Cardiac fibroblast (primary cell): ENCODE measurements at regions not wholly inside any gene's neighbourhood (a gene's known extent, or its start where the extent isn't known, plus 50 kb on each side); places are given as distances from the start of the nearest gene placed in this dataset.
"Not testable (repeated sequence)": the region's sequence is repeated elsewhere in the genome, so short reads cannot be mapped to it uniquely, and the experiment has no call there.

ENCODE experiments used
- DNase-seq, 2 donors: peaks; one replicate each; pipeline versions ENCODE4 v3.0.0 to v3.0.0-alpha.2; 2010; ENCODE audit warnings: low read depth in 2 of 2
- H3K4me3 ChIP-seq, 2 donors: replicated peaks in 1 of 2; 1 replicate in 1 of 2; 2 replicates in 1 of 2; pipeline ENCODE4 v1.5.1; 2011; ENCODE audit warnings: low read depth in 2 of 2, low read length in 2 of 2, mild to moderate bottlenecking in 2 of 2, moderate library complexity in 1 of 2
- TF ChIP-seq, protein P1 (sequence below): IDR thresholded peaks from one replicate; pipeline ENCODE4 v1.5.1; 2011; ENCODE audit warnings: low read depth, mild to moderate bottlenecking, low read length, inconsistent platforms

DNA sequence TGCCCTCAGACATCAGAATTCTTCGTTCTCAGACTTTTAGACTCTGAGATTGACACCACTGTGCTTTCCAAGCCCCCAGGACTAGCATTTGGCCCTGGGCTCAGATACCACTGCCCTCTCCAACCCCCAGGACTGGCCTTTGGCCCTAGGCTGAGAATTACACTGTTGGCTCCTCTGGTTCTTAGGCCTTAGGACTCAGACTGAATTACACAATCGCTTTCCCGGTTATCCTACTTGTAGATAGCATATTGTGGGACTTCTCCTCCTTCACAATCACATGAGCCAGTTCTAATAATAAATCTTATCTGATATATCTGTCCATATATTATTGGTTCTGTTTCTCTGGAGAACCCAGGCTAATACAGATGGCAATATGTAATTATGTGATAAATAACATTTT is 1725.5 kb downstream of the GRIK2 start:
- H3K4me3 ChIP-seq: no peak overlapping the region
- TF ChIP-seq, protein P1, sequence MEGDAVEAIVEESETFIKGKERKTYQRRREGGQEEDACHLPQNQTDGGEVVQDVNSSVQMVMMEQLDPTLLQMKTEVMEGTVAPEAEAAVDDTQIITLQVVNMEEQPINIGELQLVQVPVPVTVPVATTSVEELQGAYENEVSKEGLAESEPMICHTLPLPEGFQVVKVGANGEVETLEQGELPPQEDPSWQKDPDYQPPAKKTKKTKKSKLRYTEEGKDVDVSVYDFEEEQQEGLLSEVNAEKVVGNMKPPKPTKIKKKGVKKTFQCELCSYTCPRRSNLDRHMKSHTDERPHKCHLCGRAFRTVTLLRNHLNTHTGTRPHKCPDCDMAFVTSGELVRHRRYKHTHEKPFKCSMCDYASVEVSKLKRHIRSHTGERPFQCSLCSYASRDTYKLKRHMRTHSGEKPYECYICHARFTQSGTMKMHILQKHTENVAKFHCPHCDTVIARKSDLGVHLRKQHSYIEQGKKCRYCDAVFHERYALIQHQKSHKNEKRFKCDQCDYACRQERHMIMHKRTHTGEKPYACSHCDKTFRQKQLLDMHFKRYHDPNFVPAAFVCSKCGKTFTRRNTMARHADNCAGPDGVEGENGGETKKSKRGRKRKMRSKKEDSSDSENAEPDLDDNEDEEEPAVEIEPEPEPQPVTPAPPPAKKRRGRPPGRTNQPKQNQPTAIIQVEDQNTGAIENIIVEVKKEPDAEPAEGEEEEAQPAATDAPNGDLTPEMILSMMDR: no peak
- no peak for DNase-seq

DNA sequence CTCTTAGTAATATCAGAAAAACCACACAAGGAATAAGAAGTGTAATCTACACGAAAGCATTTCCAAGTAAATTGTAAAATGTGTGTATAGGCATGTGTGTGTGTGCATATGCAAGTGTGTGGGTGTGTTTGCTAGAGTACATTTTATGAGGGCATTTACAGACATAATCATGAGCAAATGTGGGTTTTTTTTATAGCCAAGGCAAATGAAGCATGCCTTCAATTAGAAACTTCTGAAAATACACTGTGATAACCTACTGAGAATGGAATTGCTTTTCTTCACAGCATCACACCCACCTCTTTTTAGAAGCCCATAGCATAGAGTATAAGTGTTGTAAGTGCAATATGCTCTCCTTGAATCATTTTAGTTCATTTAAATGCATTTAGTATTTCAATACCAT is 1721.1 kb downstream of the GRIK2 start:
- TF ChIP-seq, protein P1: no peak
- no peak for DNase-seq
- no peak overlapping the region for H3K4me3 ChIP-seq

DNA sequence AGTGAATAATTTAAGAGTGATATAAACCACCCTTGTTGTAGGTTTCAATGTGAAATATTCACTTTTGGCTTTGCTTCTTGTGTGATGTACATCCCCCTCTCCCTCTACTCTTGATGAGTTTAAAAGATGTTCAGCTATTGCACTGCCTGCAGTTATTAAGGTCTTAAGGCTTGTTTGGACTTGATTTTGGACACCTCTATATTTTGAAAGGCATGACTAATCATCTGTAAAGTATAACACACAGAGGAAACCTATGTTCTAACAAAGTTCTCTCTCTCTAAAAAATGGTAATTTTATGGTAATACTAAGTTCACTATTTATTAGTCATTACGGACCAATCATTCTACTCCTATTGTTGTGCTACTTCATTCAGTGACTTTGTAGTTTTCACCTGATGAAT is 1719.9 kb downstream of the GRIK2 start:
- H3K4me3 ChIP-seq: no peak overlapping the region
- no peak for DNase-seq
- TF ChIP-seq, protein P1: no peak

DNA sequence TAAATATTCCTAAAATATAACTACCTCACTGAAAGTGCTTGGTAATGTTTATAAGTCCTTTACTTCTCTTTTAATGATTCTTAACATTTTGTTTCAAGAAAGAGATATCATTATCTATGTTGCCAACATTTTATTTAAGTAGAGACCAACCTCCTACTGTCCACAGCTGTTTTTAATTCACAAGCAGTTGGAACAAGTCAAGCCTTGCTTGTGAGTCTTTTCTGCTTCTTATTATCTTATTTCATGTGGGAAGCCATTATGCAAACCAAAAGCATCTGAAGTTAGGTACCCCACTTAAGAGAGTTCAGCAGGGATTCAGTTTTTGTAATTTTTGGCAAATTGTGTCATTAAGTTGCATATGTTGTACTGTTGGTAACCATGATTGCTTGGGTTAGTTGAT is 1714.5 kb downstream of the GRIK2 start:
- no peak for DNase-seq
- TF ChIP-seq, protein P1: no peak
- no peak overlapping the region for H3K4me3 ChIP-seq

DNA sequence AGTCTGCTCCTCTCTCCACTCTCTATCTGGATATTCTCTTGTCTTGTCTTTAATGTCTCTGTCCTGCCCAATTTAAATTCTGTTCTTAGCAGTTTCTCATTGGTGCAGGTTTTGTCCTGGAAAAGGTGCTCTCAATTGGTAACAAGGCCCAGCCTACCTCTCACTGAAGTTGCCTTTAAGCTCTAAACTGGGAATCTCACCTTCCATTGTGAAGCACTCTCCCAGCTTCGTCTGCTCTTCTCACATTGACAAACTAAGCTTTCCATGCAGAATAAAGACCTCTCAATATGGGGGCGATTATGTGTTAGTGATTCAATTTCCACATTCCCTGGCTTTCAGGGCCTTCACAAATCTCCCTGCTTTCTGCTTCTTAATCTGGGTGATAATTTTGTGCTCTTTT is 1712.2 kb downstream of the GRIK2 start:
- TF ChIP-seq, protein P1: no peak
- no peak for DNase-seq
- no peak overlapping the region for H3K4me3 ChIP-seq

DNA sequence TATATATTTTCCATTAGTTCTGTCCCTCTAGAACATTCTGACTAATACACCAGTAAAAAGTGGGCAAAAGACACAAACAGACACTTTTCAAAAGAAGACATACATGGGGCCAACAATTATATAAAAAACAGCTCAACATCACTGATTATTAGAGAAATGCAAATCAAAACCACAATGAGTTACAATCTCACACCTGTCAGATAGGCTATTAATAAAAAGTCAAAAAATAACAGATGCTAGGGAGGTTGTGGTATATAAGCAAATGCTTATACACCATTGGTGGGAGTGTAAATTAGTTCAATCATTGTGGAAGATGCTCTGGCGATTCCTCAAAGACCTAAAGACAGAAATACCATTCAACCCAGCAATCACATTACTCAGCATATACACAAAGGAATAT is 1707.8 kb downstream of the GRIK2 start:
- no peak overlapping the region for H3K4me3 ChIP-seq
- DNase-seq: no peak
- TF ChIP-seq, protein P1: no peak

DNA sequence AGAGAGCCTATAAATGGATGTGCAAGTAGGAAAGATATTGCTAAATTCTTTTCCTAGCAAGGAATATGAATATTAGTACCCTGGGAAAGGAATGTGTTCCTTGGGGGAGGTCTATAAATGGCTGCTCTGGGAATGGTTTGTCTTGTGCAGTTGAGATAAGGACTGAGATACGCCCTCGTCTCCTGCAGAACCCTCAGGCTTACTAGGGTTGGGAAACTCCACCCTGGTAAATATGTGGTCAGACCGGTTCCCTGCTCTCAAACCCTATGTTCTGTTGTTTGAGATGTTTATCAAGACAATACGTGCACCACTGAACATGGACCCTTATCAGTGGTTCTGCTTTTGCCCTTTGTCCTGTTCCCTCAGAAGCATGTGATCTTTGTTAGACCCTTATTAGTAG is 1698.9 kb downstream of the GRIK2 start:
- H3K4me3 ChIP-seq, DNase-seq: not testable (repeated sequence)
